Cardiac fibroblast (primary cell): ENCODE measurements at regions not wholly inside any gene's neighbourhood (a gene's known extent, or its start where the extent isn't known, plus 50 kb on each side); places are given as distances from the start of the nearest gene placed in this dataset.

Experiments used
- DNase-seq, 2 donors: peaks; one replicate each; pipeline versions ENCODE4 v3.0.0 to v3.0.0-alpha.2; 2010; ENCODE audit warnings: low read depth in 2 of 2
- H3K4me3 ChIP-seq, 2 donors: replicated peaks in 1 of 2; 1 replicate in 1 of 2; 2 replicates in 1 of 2; pipeline ENCODE4 v1.5.1; 2011; ENCODE audit warnings: low read depth in 2 of 2, low read length in 2 of 2, mild to moderate bottlenecking in 2 of 2, moderate library complexity in 1 of 2
- TF ChIP-seq, protein P1 (sequence below): IDR thresholded peaks from one replicate; pipeline ENCODE4 v1.5.1; 2011; ENCODE audit warnings: low read depth, mild to moderate bottlenecking, low read length, inconsistent platforms

DNA sequence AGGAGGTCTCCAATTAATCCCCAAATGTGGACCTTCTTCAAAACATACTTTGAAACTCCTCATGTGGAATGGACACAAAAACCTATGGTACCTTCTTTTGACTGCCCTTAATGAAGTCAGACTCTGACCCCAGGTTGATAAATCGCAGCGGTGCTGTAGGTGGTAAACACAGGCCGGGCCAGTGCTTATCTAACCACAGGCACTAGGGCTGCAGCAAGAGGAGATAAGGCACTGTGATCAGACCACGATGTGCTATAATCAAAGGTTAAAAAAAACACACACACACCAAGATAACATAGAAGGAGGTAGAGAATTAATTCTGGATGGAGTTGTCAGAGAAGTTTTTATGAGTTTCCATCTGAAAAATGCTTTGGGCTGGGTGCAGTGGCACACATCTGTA, 52.3 kb upstream of the SIPA1L2 start:
- DNase-seq = no peak
- TF ChIP-seq, protein P1, sequence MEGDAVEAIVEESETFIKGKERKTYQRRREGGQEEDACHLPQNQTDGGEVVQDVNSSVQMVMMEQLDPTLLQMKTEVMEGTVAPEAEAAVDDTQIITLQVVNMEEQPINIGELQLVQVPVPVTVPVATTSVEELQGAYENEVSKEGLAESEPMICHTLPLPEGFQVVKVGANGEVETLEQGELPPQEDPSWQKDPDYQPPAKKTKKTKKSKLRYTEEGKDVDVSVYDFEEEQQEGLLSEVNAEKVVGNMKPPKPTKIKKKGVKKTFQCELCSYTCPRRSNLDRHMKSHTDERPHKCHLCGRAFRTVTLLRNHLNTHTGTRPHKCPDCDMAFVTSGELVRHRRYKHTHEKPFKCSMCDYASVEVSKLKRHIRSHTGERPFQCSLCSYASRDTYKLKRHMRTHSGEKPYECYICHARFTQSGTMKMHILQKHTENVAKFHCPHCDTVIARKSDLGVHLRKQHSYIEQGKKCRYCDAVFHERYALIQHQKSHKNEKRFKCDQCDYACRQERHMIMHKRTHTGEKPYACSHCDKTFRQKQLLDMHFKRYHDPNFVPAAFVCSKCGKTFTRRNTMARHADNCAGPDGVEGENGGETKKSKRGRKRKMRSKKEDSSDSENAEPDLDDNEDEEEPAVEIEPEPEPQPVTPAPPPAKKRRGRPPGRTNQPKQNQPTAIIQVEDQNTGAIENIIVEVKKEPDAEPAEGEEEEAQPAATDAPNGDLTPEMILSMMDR = no peak
- no peak overlapping the region for H3K4me3 ChIP-seq

DNA sequence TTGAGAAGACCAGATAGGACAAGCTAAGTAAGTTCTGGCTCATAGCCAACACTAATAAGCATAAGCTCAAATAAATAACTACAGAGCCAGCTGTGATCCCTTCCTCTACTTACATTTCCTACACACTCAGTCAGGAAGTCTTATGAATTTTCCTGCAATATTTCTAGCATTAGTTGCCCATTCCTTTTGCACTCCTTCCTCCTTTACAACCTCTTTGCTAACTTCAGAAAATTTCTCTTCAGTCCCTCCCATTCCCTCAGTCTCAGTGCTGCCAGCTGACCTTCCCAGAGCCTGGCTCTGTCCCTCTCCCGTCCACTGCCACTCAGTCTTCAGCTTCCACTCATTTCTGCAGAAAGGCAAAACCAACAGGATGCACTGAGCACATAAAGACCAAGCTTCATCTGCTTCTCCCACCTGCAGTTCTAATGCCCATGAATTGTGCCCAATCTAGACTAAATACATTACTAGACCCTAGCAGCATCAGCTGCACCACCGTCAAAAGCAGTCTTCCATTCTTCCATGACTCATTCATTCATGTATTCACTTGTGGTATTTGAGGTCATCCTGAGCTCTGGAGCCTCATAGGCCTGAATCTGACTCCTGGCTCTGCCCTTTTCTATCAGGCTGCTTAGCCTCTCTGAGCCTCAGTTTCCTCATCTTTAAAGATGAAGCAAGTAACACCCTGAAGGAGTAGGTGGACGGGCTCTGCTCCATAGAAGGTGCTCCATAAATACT, 54.6 kb upstream of the SIPA1L2 start:
- no peak overlapping the region for H3K4me3 ChIP-seq
- peak in 1 of 2 donors; percentile 9 for DNase-seq
- TF ChIP-seq, protein P1 = no peak

DNA sequence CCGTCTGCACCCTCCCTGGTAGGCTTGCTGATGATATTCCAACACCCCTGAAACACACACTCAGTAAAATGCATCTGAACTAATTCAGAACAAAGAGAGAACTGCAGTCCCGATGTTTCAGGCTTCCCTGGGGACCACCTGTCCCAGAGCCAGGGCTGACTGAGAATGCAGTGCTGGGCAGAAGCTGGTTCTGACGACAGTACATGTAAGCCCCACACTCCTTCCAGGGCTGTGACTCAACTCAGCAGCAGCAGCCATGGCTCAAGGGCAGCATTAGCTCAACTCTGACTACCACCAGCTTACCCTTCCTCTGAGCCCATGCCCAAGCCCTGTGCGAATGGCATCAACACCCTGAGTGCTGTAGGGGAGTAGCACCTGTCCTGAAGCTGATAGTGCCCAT, 56.4 kb upstream of the SIPA1L2 start:
- DNase-seq = no peak
- no peak overlapping the region for H3K4me3 ChIP-seq
- TF ChIP-seq, protein P1 = no peak

DNA sequence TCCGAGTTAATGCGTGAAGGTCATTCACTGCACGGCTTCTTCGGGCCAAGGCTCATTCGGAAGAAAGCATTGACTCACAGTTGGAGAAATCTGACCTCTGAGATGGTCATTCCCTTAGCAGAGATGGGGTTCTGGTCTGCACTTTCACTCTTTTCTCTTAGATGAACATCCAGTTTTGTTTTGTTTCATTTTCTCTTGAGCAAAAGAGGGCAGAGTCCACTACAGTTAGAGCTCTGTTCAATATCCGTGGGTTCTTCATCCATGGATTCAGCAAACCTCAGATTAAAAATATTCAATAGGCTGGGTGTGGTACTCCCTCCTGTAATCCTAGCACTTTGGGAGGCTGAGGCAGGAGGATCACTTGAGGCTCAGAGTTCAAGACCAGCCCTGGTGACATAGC, 57.4 kb upstream of the SIPA1L2 start:
- no peak for DNase-seq

DNA sequence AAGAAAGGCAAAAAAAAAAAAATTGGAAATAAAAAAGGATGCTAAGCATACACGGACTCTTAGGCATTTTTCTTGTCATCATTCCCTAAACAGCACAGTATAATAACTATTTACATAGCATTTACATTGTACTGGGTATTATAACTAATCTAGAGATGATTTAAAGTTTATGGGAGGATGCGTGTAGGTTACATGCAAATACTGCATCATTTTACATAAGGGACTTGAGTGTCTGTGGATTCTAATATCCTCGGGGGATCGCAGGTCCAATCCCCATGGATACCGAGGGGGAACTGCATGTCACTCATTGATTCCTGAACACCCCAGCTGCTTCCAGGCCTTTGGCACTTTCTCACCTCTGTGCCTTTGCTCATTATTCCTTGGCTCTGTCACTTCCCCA, 57.8 kb upstream of the SIPA1L2 start:
- DNase-seq = no peak
- no peak overlapping the region for H3K4me3 ChIP-seq

More for the DNA sequence above, 57.4 kb upstream of the SIPA1L2 start:
- H3K4me3 ChIP-seq = no peak overlapping the region
- TF ChIP-seq, protein P1 = no peak

DNA sequence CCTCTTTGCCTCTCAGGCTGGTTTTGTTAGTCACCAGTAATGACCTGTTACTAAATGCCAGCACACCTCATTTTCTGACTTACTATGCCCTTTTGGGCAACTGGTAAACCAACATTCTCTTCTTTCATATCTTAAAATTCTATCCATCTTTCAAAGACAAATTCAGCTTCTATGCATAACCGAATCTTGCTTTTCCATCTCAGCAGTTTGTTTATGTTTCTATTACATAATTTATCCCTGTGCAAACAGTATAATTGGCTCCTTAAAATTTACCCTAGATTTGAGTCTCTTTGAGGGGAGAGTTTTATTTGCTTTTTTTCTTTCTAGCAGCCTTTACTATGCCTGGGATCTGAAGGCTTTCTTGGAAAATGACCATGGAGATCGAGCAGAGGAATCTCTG, 58.5 kb upstream of the SIPA1L2 start:
- no peak overlapping the region for H3K4me3 ChIP-seq
- TF ChIP-seq, protein P1 = no peak
- no peak for DNase-seq

More for the DNA sequence above, 57.8 kb upstream of the SIPA1L2 start:
- TF ChIP-seq, protein P1 = no peak

DNA sequence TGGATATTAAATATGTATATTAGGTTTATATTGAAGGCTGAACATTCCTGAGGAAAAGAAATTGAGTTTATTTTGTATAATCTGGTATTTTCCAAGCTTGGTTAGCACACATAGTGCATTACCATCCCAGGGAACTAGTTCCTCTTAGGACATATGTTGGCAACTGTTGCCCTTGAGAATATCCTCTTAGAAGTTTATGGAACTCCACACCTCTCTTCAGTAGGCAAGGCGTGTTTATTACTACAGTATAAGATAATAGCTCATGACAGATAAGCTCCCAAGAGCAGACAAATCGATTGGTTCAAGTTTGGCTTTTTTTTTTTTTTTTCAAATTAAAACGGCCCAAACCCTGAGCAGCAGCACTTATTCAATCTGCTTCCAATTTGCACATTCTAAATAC, 59.8 kb upstream of the SIPA1L2 start:
- H3K4me3 ChIP-seq = no peak overlapping the region
- TF ChIP-seq, protein P1 = no peak
- no peak for DNase-seq
